Ishikawa (cell line): ENCODE measurements at regions not wholly inside any gene's neighbourhood (a gene's known extent, or its start where the extent isn't known, plus 50 kb on each side); places are given as distances from the start of the nearest gene placed in this dataset.

Source experiments
- CEBPB ChIP-seq: IDR thresholded peaks from 2 replicates; pipeline ENCODE4 v1.6.1; 2012
- CREB1 ChIP-seq: IDR thresholded peaks from 2 replicates; pipeline ENCODE4 v1.6.1; 2012; ENCODE audit warnings: low read depth
- EGR1 ChIP-seq: IDR thresholded peaks from 2 replicates; pipeline ENCODE4 v1.6.1; 2012
- EP300 ChIP-seq: IDR thresholded peaks from 2 replicates; pipeline ENCODE4 v1.6.1; 2012; ENCODE audit warnings: borderline replicate concordance
- FOXM1 ChIP-seq: IDR thresholded peaks from 2 replicates; pipeline ENCODE4 v1.6.1; 2012; ENCODE audit warnings: low read depth, borderline replicate concordance
- MAX ChIP-seq: IDR thresholded peaks from 2 replicates; pipeline ENCODE4 v1.6.1; 2012
- NFIC ChIP-seq: IDR thresholded peaks from 2 replicates; pipeline ENCODE4 v1.6.1; 2012
- RAD21 ChIP-seq: IDR thresholded peaks from 2 replicates; pipeline ENCODE4 v1.6.1; 2012; ENCODE audit warnings: low read depth
- REST ChIP-seq: IDR thresholded peaks from 2 replicates; pipeline ENCODE4 v1.6.1; 2012; ENCODE audit warnings: low read depth, mild to moderate bottlenecking
- TAF1 ChIP-seq: IDR thresholded peaks from 2 replicates; pipeline ENCODE4 v1.6.1; 2012; ENCODE audit warnings: low read depth, mild to moderate bottlenecking
- TCF12 ChIP-seq: IDR thresholded peaks from 2 replicates; pipeline ENCODE4 v1.6.1; 2012; ENCODE audit warnings: low read depth
- TEAD4 ChIP-seq: IDR thresholded peaks from 2 replicates; pipeline ENCODE4 v1.6.1; 2012
- USF1 ChIP-seq: IDR thresholded peaks from 2 replicates; pipeline ENCODE4 v1.6.1; 2012
- YY1 ChIP-seq: IDR thresholded peaks from 2 replicates; pipeline ENCODE4 v1.6.1; 2012; ENCODE audit warnings: low read depth

GRCh38 chr13:110037925-110038573 is 251.7 kb upstream of the IRS2 start:
- no peak for TF ChIP-seq EP300
- TF ChIP-seq TAF1 = no peak
- TF ChIP-seq EGR1 = no peak
- TF ChIP-seq CEBPB = no peak
- no peak for TF ChIP-seq NFIC
- TF ChIP-seq FOXM1 = no peak
- TF ChIP-seq CREB1 = no peak
- TF ChIP-seq TCF12 = no peak
- TF ChIP-seq TEAD4 = no peak
- no peak for TF ChIP-seq RAD21
- TF ChIP-seq USF1 = no peak
- TF ChIP-seq REST = no peak
- TF ChIP-seq YY1 = no peak
- no peak for TF ChIP-seq MAX
